PC-3 (cell line): ENCODE measurements at regions not wholly inside any gene's neighbourhood (a gene's known extent, or its start where the extent isn't known, plus 50 kb on each side); places are given as distances from the start of the nearest gene placed in this dataset.

Experiments
- ATAC-seq: fragments of 200-7000 bp; cut with Tn5 transposase; 2 replicates; pipeline ENCODE4 v1.9.1; 2020; ENCODE audit warnings: mild to moderate bottlenecking, moderate library complexity
- BruUV-seq: library from RNA; stranded (reverse); fragments of 400-500 nt; replicated peaks from 2 replicates; lab custom pipeline; 2021; lab: Mats Ljungman, UMichigan
- CTCF ChIA-PET: fragments of 300-600 bp; sonication (Branson Sonifier 250); formaldehyde crosslinking; loops from one replicate; lab custom pipeline; 2022; ENCODE audit warnings: antibody characterized with exemption; lab: Charles Lee
- POLR2A ChIA-PET: fragments of 300-600 bp; sonication (Branson Sonifier 250); formaldehyde crosslinking; loops from one replicate; lab custom pipeline; 2022; ENCODE audit warnings: antibody characterized with exemption; ENCODE audit not compliant: unreplicated experiment; lab: Charles Lee
- DNase-seq: peaks from one replicate; pipeline ENCODE4 v3.0.0-alpha.2; 2015
- H2AFZ ChIP-seq: fragments of 300-600 bp; sonication (generic); 2 replicates; pipeline ENCODE4 v1.6.0; 2016; ENCODE audit warnings: antibody characterized with exemption, low read length
- H3F3A ChIP-seq: fragments of 300-600 bp; sonication (generic); one replicate; pipeline ENCODE4 v1.6.0; 2017; ENCODE audit warnings: antibody characterized with exemption, low read length, control low read depth, mild to moderate bottlenecking; ENCODE audit not compliant: unreplicated experiment
- H3K27ac ChIP-seq: fragments of 300-600 bp; sonication (generic); 2 replicates; pipeline ENCODE4 v1.5.1; 2016; ENCODE audit warnings: mild to moderate bottlenecking, low read length
- H3K27me3 ChIP-seq: fragments of 300-600 bp; sonication (generic); 2 replicates; pipeline ENCODE4 v1.6.1; 2016; ENCODE audit warnings: low read length, mixed read lengths
- H3K36me3 ChIP-seq: fragments of 300-600 bp; sonication (generic); 2 replicates; pipeline ENCODE4 v1.6.1; 2016; ENCODE audit warnings: low read depth, mixed run types, low read length, mixed read lengths
- H3K4me1 ChIP-seq: fragments of 300-600 bp; sonication (generic); 2 replicates; pipeline ENCODE4 v1.5.1; 2016; ENCODE audit warnings: low read length; ENCODE audit not compliant: insufficient read depth
- H3K4me2 ChIP-seq: fragments of 300-600 bp; sonication (generic); 2 replicates; pipeline ENCODE4 v1.6.0; 2016; ENCODE audit warnings: low read length
- H3K4me3 ChIP-seq: fragments of 300-600 bp; sonication (generic); 2 replicates; pipeline ENCODE4 v1.5.1; 2016; ENCODE audit warnings: mild to moderate bottlenecking, low read length, mixed read lengths
- H3K79me2 ChIP-seq: fragments of 300-600 bp; sonication (generic); 2 replicates; pipeline ENCODE4 v1.6.1; 2017; ENCODE audit warnings: low read length, mixed read lengths
- H3K9ac ChIP-seq: fragments of 300-600 bp; sonication (generic); 2 replicates; pipeline ENCODE4 v1.6.0; 2016; ENCODE audit warnings: mild to moderate bottlenecking, low read length
- H3K9me2 ChIP-seq: fragments of 300-600 bp; sonication (generic); replicated peaks from 2 replicates; pipeline ENCODE4 v1.6.1; 2016; ENCODE audit warnings: mixed run types, low read length, mixed read lengths
- H3K9me3 ChIP-seq: fragments of 300-600 bp; sonication (generic); 2 replicates; pipeline ENCODE4 v1.6.1; 2016; ENCODE audit warnings: low read length, mixed read lengths
- H4K20me1 ChIP-seq: fragments of 300-600 bp; sonication (generic); 2 replicates; pipeline ENCODE4 v1.6.1; 2016; ENCODE audit warnings: low read length, mixed read lengths
- CTCF ChIP-seq: fragments of 300-600 bp; sonication (generic); conservative IDR thresholded peaks from 2 replicates; pipeline ENCODE4 v1.5.1; 2017; ENCODE audit warnings: antibody characterized with exemption, low read depth, mild to moderate bottlenecking, low read length
- EZH2 ChIP-seq: fragments of 300-600 bp; sonication (generic); IDR thresholded peaks from one replicate; pipeline ENCODE4 v1.6.1; 2017; ENCODE audit warnings: antibody characterized with exemption, mild to moderate bottlenecking, low read length; ENCODE audit not compliant: unreplicated experiment
- EZH2phosphoT487 ChIP-seq: fragments of 300-600 bp; sonication (generic); IDR thresholded peaks from 2 replicates; pipeline ENCODE4 v1.6.1; 2018; ENCODE audit warnings: mild to moderate bottlenecking, antibody characterized with exemption, low read length, borderline replicate concordance
- intact Hi-C: fragments of 100-400 bp; cut with micrococcal nuclease; formaldehyde crosslinking; loops from 2 replicates; pipeline ENCODE4 v1.9.0; 2023

GRCh38 chr3:159870723-159871122 is 117.9 kb upstream of the IL12A start:
- Histone ChIP-seq H3K79me2 (peaks cover 36% of the 10 kb centered on the region), H3K4me2 (no peak overlapping the region), H3K27ac (0 out of 2 replicates have a peak overlapping the region, but pooled peaks have one; percentile 17), H2AFZ (no peak overlapping the region), H3K27me3 (no peaks in the 10 kb centered on the region), H3K9me3 (peaks cover 5% of the 10 kb centered on the region; the same call in 1 of the 2 replicates), H4K20me1 (peaks cover 3% of the 10 kb centered on the region; the same call in 1 of the 2 replicates), H3F3A (no peaks in the 10 kb centered on the region), H3K4me1 (peaks cover 32% of the 10 kb centered on the region), H3K36me3 (peaks cover 29% of the 10 kb centered on the region), H3K4me3 (no peak overlapping the region), H3K9me2 (no peaks in the 10 kb centered on the region), H3K9ac (no peak overlapping the region)
- no peak for TF ChIP-seq EZH2
- TF ChIP-seq CTCF = no peak
- TF ChIP-seq EZH2phosphoT487 = no peak
- ChIA-PET POLR2A (interaction anchor here (0.5 kb wide), 2 partner anchors 27 to 59 kb away, joined by 3 to 5 read pairs; no protein-coding TSS in a partner anchor), CTCF (no interaction called here)
- DNase-seq (peak; percentile 47), ATAC-seq (peak; percentile 60)
- no TSS peak for BruUV-seq
- intact Hi-C loops = loop anchor here (5.0 to 10.0 kb wide), 2 partner anchors 103 to 256 kb away; no protein-coding TSS in a partner anchor

GRCh38 chr3:159872374-159873109 is 116.1 kb upstream of the IL12A start:
- peaks cover 22% of the 10 kb centered on the region for H3K36me3 ChIP-seq
- no peaks in the 10 kb centered on the region for H3K9me2 ChIP-seq
- no peak overlapping the region for H3K9ac ChIP-seq
- peak overlapping the region; percentile 45 for H3K4me2 ChIP-seq
- intact Hi-C loops = loop anchor here (1.0 to 10.0 kb wide), 4 partner anchors 11 to 258 kb away; no protein-coding TSS in a partner anchor
- DNase-seq (peak; percentile 92), ATAC-seq (peak; percentile 95)
- POLR2A ChIA-PET = interaction anchor here (0.5 to 1.0 kb wide), 2 partner anchors 11 to 88 kb away, joined by 3 to 4 read pairs; no protein-coding TSS in a partner anchor
- H3K79me2 ChIP-seq = peaks cover 34% of the 10 kb centered on the region
- H4K20me1 ChIP-seq = peaks cover 3% of the 10 kb centered on the region; the same call in 1 of the 2 replicates
- H3K9me3 ChIP-seq = peaks cover 5% of the 10 kb centered on the region; the same call in 1 of the 2 replicates
- H3K4me1 ChIP-seq = peaks cover 30% of the 10 kb centered on the region
- TF ChIP-seq EZH2 = no peak
- TF ChIP-seq CTCF = peak; percentile 50
- no peak for TF ChIP-seq EZH2phosphoT487
- H3F3A ChIP-seq = no peaks in the 10 kb centered on the region
- H3K27ac ChIP-seq = peak overlapping the region; percentile 61
- H2AFZ ChIP-seq = no peak overlapping the region
- H3K4me3 ChIP-seq = no peak overlapping the region
- CTCF ChIA-PET = interaction anchor here (0.6 to 1.5 kb wide), 7 partner anchors 11 to 116 kb away, joined by 3 to 8 read pairs (median 3); partner anchors contain the start of gene IL12A
- no TSS peak for BruUV-seq
- no peaks in the 10 kb centered on the region for H3K27me3 ChIP-seq
